ENCODE measurements at regions not wholly inside any gene's neighbourhood (a gene's known extent, or its start where the extent isn't known, plus 50 kb on each side); places are given as distances from the start of the nearest gene placed in this dataset.

DNA sequence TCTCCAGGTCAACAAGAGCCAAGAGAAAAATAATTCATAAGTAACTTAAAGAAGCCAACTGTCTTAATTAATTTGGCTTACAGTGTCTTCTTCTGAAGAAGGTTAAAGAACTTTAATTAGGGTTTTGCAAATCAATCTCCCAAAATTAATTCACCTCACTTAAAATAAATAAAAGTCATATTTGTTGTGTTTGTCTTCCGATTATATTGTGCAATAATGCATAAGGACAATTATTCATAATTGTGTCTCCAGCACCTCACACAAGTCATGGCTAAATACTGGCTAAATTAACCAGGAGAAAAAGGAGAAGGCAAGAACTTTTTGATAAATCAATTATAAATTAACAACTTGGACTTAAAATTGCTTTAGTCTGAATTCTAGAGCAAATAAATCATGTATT lies 899.0 kb upstream of the NR2F2 start:
- TF ChIP-seq, protein P1, sequence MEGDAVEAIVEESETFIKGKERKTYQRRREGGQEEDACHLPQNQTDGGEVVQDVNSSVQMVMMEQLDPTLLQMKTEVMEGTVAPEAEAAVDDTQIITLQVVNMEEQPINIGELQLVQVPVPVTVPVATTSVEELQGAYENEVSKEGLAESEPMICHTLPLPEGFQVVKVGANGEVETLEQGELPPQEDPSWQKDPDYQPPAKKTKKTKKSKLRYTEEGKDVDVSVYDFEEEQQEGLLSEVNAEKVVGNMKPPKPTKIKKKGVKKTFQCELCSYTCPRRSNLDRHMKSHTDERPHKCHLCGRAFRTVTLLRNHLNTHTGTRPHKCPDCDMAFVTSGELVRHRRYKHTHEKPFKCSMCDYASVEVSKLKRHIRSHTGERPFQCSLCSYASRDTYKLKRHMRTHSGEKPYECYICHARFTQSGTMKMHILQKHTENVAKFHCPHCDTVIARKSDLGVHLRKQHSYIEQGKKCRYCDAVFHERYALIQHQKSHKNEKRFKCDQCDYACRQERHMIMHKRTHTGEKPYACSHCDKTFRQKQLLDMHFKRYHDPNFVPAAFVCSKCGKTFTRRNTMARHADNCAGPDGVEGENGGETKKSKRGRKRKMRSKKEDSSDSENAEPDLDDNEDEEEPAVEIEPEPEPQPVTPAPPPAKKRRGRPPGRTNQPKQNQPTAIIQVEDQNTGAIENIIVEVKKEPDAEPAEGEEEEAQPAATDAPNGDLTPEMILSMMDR (IDR thresholded peaks at IDR 0.05): no peak
- TF ChIP-seq NFYB (CRISPR knock-in tag; conservative IDR thresholded peaks at IDR 0.05; ENCODE audit: low read depth): no peak
